ENCODE measurements at regions not wholly inside any gene's neighbourhood (a gene's known extent, or its start where the extent isn't known, plus 50 kb on each side); places are given as distances from the start of the nearest gene placed in this dataset.
"Not testable (repeated sequence)": the region's sequence is repeated elsewhere in the genome, so short reads cannot be mapped to it uniquely, and the experiment has no call there.

GRCh38 chr20:48530957-48531356, 296.8 kb downstream of the PREX1 start:
- peak; percentile 75 for DNase-seq (ENCODE audit: low spot score)

GRCh38 chr20:48528346-48528745, 299.5 kb downstream of the PREX1 start:
- no peak for DNase-seq (ENCODE audit: low spot score)

- DNase-seq (ENCODE audit: low spot score): no peak
Measured at GRCh38 chr20:48527771-48528170, 300.0 kb downstream of the PREX1 start.

GRCh38 chr20:48526936-48527335, 300.9 kb downstream of the PREX1 start:
- DNase-seq (ENCODE audit: low spot score): no peak

- DNase-seq (ENCODE audit: low spot score): no peak
Measured at GRCh38 chr20:48525400-48525799, 302.4 kb downstream of the PREX1 start.

- no peak for DNase-seq (ENCODE audit: low spot score)
Measured at GRCh38 chr20:48524582-48524981, 303.2 kb downstream of the PREX1 start.

- DNase-seq (ENCODE audit: low spot score): peak; percentile 66
Measured at GRCh38 chr20:48523191-48523995, 304.4 kb downstream of the PREX1 start.

GRCh38 chr20:48521121-48521520, 306.7 kb downstream of the PREX1 start:
- DNase-seq (ENCODE audit: low spot score): no peak

- DNase-seq (ENCODE audit: low spot score): not testable (repeated sequence)
Measured at GRCh38 chr20:48516196-48516595, 311.6 kb downstream of the PREX1 start.

GRCh38 chr20:48514577-48514976, 313.2 kb downstream of the PREX1 start:
- DNase-seq (ENCODE audit: low spot score): not testable (repeated sequence)

GRCh38 chr20:48512539-48512938, 315.3 kb downstream of the PREX1 start:
- DNase-seq (ENCODE audit: low spot score): not testable (repeated sequence)

- DNase-seq (ENCODE audit: low spot score): not testable (repeated sequence)
Measured at GRCh38 chr20:48505066-48505465, 322.7 kb downstream of the PREX1 start.

- no peak for DNase-seq (ENCODE audit: low spot score)
Measured at GRCh38 chr20:48503166-48503815, 324.5 kb downstream of the PREX1 start.

- DNase-seq (ENCODE audit: low spot score): no peak
Measured at GRCh38 chr20:48502758-48503157, 325.0 kb downstream of the PREX1 start.

- DNase-seq (ENCODE audit: low spot score): no peak
Measured at GRCh38 chr20:48502016-48502415, 325.8 kb downstream of the PREX1 start.

GRCh38 chr20:48500900-48501299, 326.9 kb downstream of the PREX1 start:
- not testable (repeated sequence) for DNase-seq (ENCODE audit: low spot score)

GRCh38 chr20:48498939-48499338, 328.9 kb downstream of the PREX1 start:
- DNase-seq (ENCODE audit: low spot score): not testable (repeated sequence)

GRCh38 chr20:48498125-48498524, 329.7 kb downstream of the PREX1 start:
- not testable (repeated sequence) for DNase-seq (ENCODE audit: low spot score)

GRCh38 chr20:48493966-48494365, 333.8 kb downstream of the PREX1 start:
- DNase-seq (ENCODE audit: low spot score): no peak

- DNase-seq (ENCODE audit: low spot score): not testable (repeated sequence)
Measured at GRCh38 chr20:48493331-48493730, 334.5 kb downstream of the PREX1 start.

GRCh38 chr20:48492715-48493070, 335.1 kb downstream of the PREX1 start:
- no peak for DNase-seq (ENCODE audit: low spot score)

- no peak for DNase-seq (ENCODE audit: low spot score)
Measured at GRCh38 chr20:48492015-48492714, 335.6 kb downstream of the PREX1 start.
